ENCODE measurements at regions not wholly inside any gene's neighbourhood (a gene's known extent, or its start where the extent isn't known, plus 50 kb on each side); places are given as distances from the start of the nearest gene placed in this dataset.

- DNase-seq (ENCODE audit: low spot score) (no peak), ATAC-seq (no peak)
- H3K27me3 Mint-ChIP-seq = no peaks in the 10 kb centered on the region
- no peak overlapping the region for H3K4me3 Mint-ChIP-seq
- H3K36me3 Mint-ChIP-seq = no peaks in the 10 kb centered on the region
- H3K27ac Mint-ChIP-seq = no peak overlapping the region
- H3K4me1 Mint-ChIP-seq (ENCODE audit: low read depth in 2 of 2) = no peaks in the 10 kb centered on the region
- no peaks in the 10 kb centered on the region for H3K9me3 Mint-ChIP-seq
Measured at GRCh38 chr14:99064262-99064954, 207.6 kb downstream of the BCL11B start.

- ATAC-seq = no peak
- Mint-ChIP-seq H3K4me3 (no peak overlapping the region), H3K27ac (no peak overlapping the region), H3K4me1 (ENCODE audit: low read depth in 2 of 2) (peaks cover 0 to 2% of the 10 kb centered on the region in 2 donors), H3K36me3 (no peaks in the 10 kb centered on the region), H3K27me3 (no peaks in the 10 kb centered on the region), H3K9me3 (no peaks in the 10 kb centered on the region)
- DNase-seq (ENCODE audit: low spot score) = no peak
Measured at GRCh38 chr14:99065551-99065950, 206.4 kb downstream of the BCL11B start.

GRCh38 chr14:99066378-99066777, 205.6 kb downstream of the BCL11B start:
- Mint-ChIP-seq H3K27me3 (no peaks in the 10 kb centered on the region), H3K4me3 (no peak overlapping the region), H3K27ac (no peak overlapping the region), H3K36me3 (no peaks in the 10 kb centered on the region), H3K4me1 (ENCODE audit: low read depth in 2 of 2) (peaks cover 0 to 2% of the 10 kb centered on the region in 2 donors), H3K9me3 (no peaks in the 10 kb centered on the region)
- DNase-seq (ENCODE audit: low spot score) (no peak), ATAC-seq (no peak)

GRCh38 chr14:99067141-99067920, 204.7 kb downstream of the BCL11B start:
- no peak for DNase-seq (ENCODE audit: low spot score)
- ATAC-seq = peak in 1 of 2 donors; percentile 46
- no peaks in the 10 kb centered on the region for H3K9me3 Mint-ChIP-seq
- H3K4me3 Mint-ChIP-seq = no peak overlapping the region
- H3K4me1 Mint-ChIP-seq (ENCODE audit: low read depth in 2 of 2) = peaks cover 0 to 2% of the 10 kb centered on the region in 2 donors
- no peaks in the 10 kb centered on the region for H3K27me3 Mint-ChIP-seq
- no peak overlapping the region for H3K27ac Mint-ChIP-seq
- H3K36me3 Mint-ChIP-seq = no peaks in the 10 kb centered on the region

- Mint-ChIP-seq H3K4me3 (no peak overlapping the region), H3K27ac (no peak overlapping the region), H3K36me3 (no peaks in the 10 kb centered on the region), H3K27me3 (no peaks in the 10 kb centered on the region), H3K4me1 (ENCODE audit: low read depth in 2 of 2) (peaks cover 0 to 2% of the 10 kb centered on the region in 2 donors), H3K9me3 (no peaks in the 10 kb centered on the region)
- ATAC-seq (no peak), DNase-seq (ENCODE audit: low spot score) (no peak)
Measured at GRCh38 chr14:99067927-99068326, 204.1 kb downstream of the BCL11B start.

- ATAC-seq = no peak
- H3K36me3 Mint-ChIP-seq = no peaks in the 10 kb centered on the region
- no peak overlapping the region for H3K27ac Mint-ChIP-seq
- H3K27me3 Mint-ChIP-seq = no peaks in the 10 kb centered on the region
- H3K9me3 Mint-ChIP-seq = no peaks in the 10 kb centered on the region
- no peak for DNase-seq (ENCODE audit: low spot score)
- H3K4me1 Mint-ChIP-seq (ENCODE audit: low read depth in 2 of 2) = peaks cover 2 to 4% of the 10 kb centered on the region in 2 donors
- no peak overlapping the region for H3K4me3 Mint-ChIP-seq
Measured at GRCh38 chr14:99069946-99070345, 202.1 kb downstream of the BCL11B start.

- Mint-ChIP-seq H3K4me1 (ENCODE audit: low read depth in 2 of 2) (peaks cover 17 to 23% of the 10 kb centered on the region in 2 donors), H3K9me3 (no peaks in the 10 kb centered on the region), H3K27me3 (no peaks in the 10 kb centered on the region), H3K27ac (no peak overlapping the region), H3K4me3 (no peak overlapping the region), H3K36me3 (no peaks in the 10 kb centered on the region)
- DNase-seq (ENCODE audit: low spot score) (no peak), ATAC-seq (no peak)
Measured at GRCh38 chr14:99072433-99072832, 199.6 kb downstream of the BCL11B start.

GRCh38 chr14:99072956-99073355, 199.0 kb downstream of the BCL11B start:
- Mint-ChIP-seq H3K27me3 (no peaks in the 10 kb centered on the region), H3K4me1 (ENCODE audit: low read depth in 2 of 2) (peaks cover 17 to 23% of the 10 kb centered on the region in 2 donors), H3K4me3 (no peak overlapping the region), H3K9me3 (no peaks in the 10 kb centered on the region), H3K36me3 (no peaks in the 10 kb centered on the region), H3K27ac (no peak overlapping the region)
- no peak for ATAC-seq
- no peak for DNase-seq (ENCODE audit: low spot score)

- DNase-seq (ENCODE audit: low spot score) = no peak
- H3K9me3 Mint-ChIP-seq = no peaks in the 10 kb centered on the region
- H3K4me1 Mint-ChIP-seq (ENCODE audit: low read depth in 2 of 2) = peaks cover 18 to 23% of the 10 kb centered on the region in 2 donors
- no peaks in the 10 kb centered on the region for H3K27me3 Mint-ChIP-seq
- no peak for ATAC-seq
- no peak overlapping the region for H3K27ac Mint-ChIP-seq
- no peaks in the 10 kb centered on the region for H3K36me3 Mint-ChIP-seq
- no peak overlapping the region for H3K4me3 Mint-ChIP-seq
Measured at GRCh38 chr14:99073431-99073830, 198.6 kb downstream of the BCL11B start.

GRCh38 chr14:99075061-99075460, 196.9 kb downstream of the BCL11B start:
- no peaks in the 10 kb centered on the region for H3K9me3 Mint-ChIP-seq
- H3K4me3 Mint-ChIP-seq = peak overlapping the region; percentile 13
- DNase-seq (ENCODE audit: low spot score) (no peak), ATAC-seq (no peak)
- no peak overlapping the region for H3K27ac Mint-ChIP-seq
- peaks cover 20 to 23% of the 10 kb centered on the region in 2 donors for H3K4me1 Mint-ChIP-seq (ENCODE audit: low read depth in 2 of 2)
- no peaks in the 10 kb centered on the region for H3K27me3 Mint-ChIP-seq
- peaks cover 3% of the 10 kb centered on the region for H3K36me3 Mint-ChIP-seq

GRCh38 chr14:99075771-99076375, 196.1 kb downstream of the BCL11B start:
- peaks cover 6% of the 10 kb centered on the region for H3K36me3 Mint-ChIP-seq
- H3K9me3 Mint-ChIP-seq = no peaks in the 10 kb centered on the region
- H3K4me1 Mint-ChIP-seq (ENCODE audit: low read depth in 2 of 2) = peaks cover 18 to 23% of the 10 kb centered on the region in 2 donors
- peak overlapping the region in 1 of 2 donors; percentile 8 for H3K27ac Mint-ChIP-seq
- H3K4me3 Mint-ChIP-seq = peak overlapping the region; percentile 9
- no peaks in the 10 kb centered on the region for H3K27me3 Mint-ChIP-seq
- DNase-seq (ENCODE audit: low spot score) (no peak), ATAC-seq (no peak)

GRCh38 chr14:99077076-99077843, 194.7 kb downstream of the BCL11B start:
- ATAC-seq = no peak
- H3K36me3 Mint-ChIP-seq = peaks cover 6% of the 10 kb centered on the region
- H3K9me3 Mint-ChIP-seq = no peaks in the 10 kb centered on the region
- H3K4me3 Mint-ChIP-seq = no peak overlapping the region
- no peak overlapping the region for H3K27ac Mint-ChIP-seq
- DNase-seq (ENCODE audit: low spot score) = no peak
- H3K4me1 Mint-ChIP-seq (ENCODE audit: low read depth in 2 of 2) = peaks cover 18 to 23% of the 10 kb centered on the region in 2 donors
- H3K27me3 Mint-ChIP-seq = no peaks in the 10 kb centered on the region

GRCh38 chr14:99077844-99078236, 194.2 kb downstream of the BCL11B start:
- Mint-ChIP-seq H3K9me3 (no peaks in the 10 kb centered on the region), H3K36me3 (peaks cover 6% of the 10 kb centered on the region)

More at GRCh38 chr14:99077844-99078236, 194.2 kb downstream of the BCL11B start:
- DNase-seq (ENCODE audit: low spot score) = no peak
- no peak overlapping the region for H3K27ac Mint-ChIP-seq
- no peaks in the 10 kb centered on the region for H3K27me3 Mint-ChIP-seq
- ATAC-seq = no peak
- H3K4me3 Mint-ChIP-seq = no peak overlapping the region
- H3K4me1 Mint-ChIP-seq (ENCODE audit: low read depth in 2 of 2) = peaks cover 18 to 23% of the 10 kb centered on the region in 2 donors

Measured in natural killer cell treated with Interleukin-12 subunit alpha and Interleukin-12 subunit beta and Interleukin-15 and Interleukin-18, amount 100 ng/mL, for 72 hours (primary cell).